ENCODE measurements at regions not wholly inside any gene's neighbourhood (a gene's known extent, or its start where the extent isn't known, plus 50 kb on each side); places are given as distances from the start of the nearest gene placed in this dataset.

- DNase-seq: no peak
These were observed 63.5 kb downstream of the ENC1 start for GRCh38 chr5:74576941-74577456.

- DNase-seq: no peak
These were observed 64.6 kb downstream of the ENC1 start for GRCh38 chr5:74575741-74576538.

GRCh38 chr5:74570250-74570649, 70.3 kb downstream of the ENC1 start:
- DNase-seq: no peak

- no peak for DNase-seq
These were observed 73.0 kb downstream of the ENC1 start for GRCh38 chr5:74567411-74567995.

- no peak for DNase-seq
These were observed 78.4 kb downstream of the ENC1 start for GRCh38 chr5:74562122-74562521.

- DNase-seq: no peak
These were observed 80.3 kb downstream of the ENC1 start for GRCh38 chr5:74560245-74560644.

- DNase-seq: no peak
These were observed 83.6 kb downstream of the ENC1 start for GRCh38 chr5:74556631-74557595.

GRCh38 chr5:74556006-74556405, 84.5 kb downstream of the ENC1 start:
- no peak for DNase-seq

- no peak for DNase-seq
These were observed 88.4 kb downstream of the ENC1 start for GRCh38 chr5:74552101-74552500.

- DNase-seq: no peak
These were observed 89.6 kb downstream of the ENC1 start for GRCh38 chr5:74550927-74551326.

- no peak for DNase-seq
These were observed 91.1 kb downstream of the ENC1 start for GRCh38 chr5:74549384-74549783.

GRCh38 chr5:74546796-74547195, 93.7 kb downstream of the ENC1 start:
- DNase-seq: no peak

GRCh38 chr5:74544811-74545210, 95.7 kb downstream of the ENC1 start:
- DNase-seq: no peak

- DNase-seq: no peak
These were observed 97.1 kb downstream of the ENC1 start for GRCh38 chr5:74543162-74543995.

- no peak for DNase-seq
These were observed 98.0 kb downstream of the ENC1 start for GRCh38 chr5:74542482-74542881.

- DNase-seq: no peak
These were observed 99.1 kb downstream of the ENC1 start for GRCh38 chr5:74541381-74541781.

- no peak for DNase-seq
These were observed 99.9 kb downstream of the ENC1 start for GRCh38 chr5:74540622-74541021.

GRCh38 chr5:74539986-74540385, 100.5 kb downstream of the ENC1 start:
- DNase-seq: no peak

GRCh38 chr5:74538206-74538661, 102.3 kb downstream of the ENC1 start:
- DNase-seq: no peak

- DNase-seq: no peak
These were observed 103.9 kb downstream of the ENC1 start for GRCh38 chr5:74536658-74537057.

- no peak for DNase-seq
These were observed 104.6 kb downstream of the ENC1 start for GRCh38 chr5:74535926-74536325.
